ENCODE measurements at regions not wholly inside any gene's neighbourhood (a gene's known extent, or its start where the extent isn't known, plus 50 kb on each side); places are given as distances from the start of the nearest gene placed in this dataset.

DNA sequence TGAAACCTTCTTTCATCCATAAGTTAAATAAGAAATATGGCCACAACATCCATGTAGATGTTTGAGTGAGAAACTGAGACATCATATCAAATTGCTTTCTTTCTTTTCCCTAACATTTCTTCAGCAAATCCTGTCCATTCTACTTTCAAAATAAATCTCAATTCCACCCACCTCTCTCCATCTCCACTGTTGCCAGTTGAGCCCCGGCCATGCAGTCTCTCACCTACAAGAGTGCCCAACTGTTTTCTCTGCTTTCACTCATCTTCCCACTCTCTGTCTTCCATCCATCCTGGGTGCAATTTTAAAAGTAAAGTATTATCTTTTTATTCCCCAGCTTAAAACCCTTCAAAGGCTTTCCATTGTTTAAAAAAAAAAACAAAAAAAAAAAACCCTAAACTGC lies 260.4 kb downstream of the DEPDC1B start:
- TF ChIP-seq POLR2A (IDR thresholded peaks at IDR 0.05): no peak
- TF ChIP-seq, protein P1, sequence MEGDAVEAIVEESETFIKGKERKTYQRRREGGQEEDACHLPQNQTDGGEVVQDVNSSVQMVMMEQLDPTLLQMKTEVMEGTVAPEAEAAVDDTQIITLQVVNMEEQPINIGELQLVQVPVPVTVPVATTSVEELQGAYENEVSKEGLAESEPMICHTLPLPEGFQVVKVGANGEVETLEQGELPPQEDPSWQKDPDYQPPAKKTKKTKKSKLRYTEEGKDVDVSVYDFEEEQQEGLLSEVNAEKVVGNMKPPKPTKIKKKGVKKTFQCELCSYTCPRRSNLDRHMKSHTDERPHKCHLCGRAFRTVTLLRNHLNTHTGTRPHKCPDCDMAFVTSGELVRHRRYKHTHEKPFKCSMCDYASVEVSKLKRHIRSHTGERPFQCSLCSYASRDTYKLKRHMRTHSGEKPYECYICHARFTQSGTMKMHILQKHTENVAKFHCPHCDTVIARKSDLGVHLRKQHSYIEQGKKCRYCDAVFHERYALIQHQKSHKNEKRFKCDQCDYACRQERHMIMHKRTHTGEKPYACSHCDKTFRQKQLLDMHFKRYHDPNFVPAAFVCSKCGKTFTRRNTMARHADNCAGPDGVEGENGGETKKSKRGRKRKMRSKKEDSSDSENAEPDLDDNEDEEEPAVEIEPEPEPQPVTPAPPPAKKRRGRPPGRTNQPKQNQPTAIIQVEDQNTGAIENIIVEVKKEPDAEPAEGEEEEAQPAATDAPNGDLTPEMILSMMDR (IDR thresholded peaks at IDR 0.05 in 8 of 11, conservative IDR thresholded peaks at IDR 0.05 in 3 of 11): no peak

All from spleen (tissue), 7 donors.